NB4 (cell line): ENCODE measurements at regions not wholly inside any gene's neighbourhood (a gene's known extent, or its start where the extent isn't known, plus 50 kb on each side); places are given as distances from the start of the nearest gene placed in this dataset.

ENCODE experiments used
- CTCF ChIP-seq: IDR thresholded peaks from one replicate; pipeline ENCODE4 v1.5.1; 2012; ENCODE audit warnings: low read depth, low read length
- POLR2A ChIP-seq: IDR thresholded peaks from 2 replicates; pipeline ENCODE4 v1.6.1; 2011; ENCODE audit warnings: mild to moderate bottlenecking; ENCODE audit not compliant: insufficient read length; ENCODE audit errors: extremely low read depth

GRCh38 chr10:2929480-2930258 lies 137.7 kb upstream of the PFKP start:
- TF ChIP-seq CTCF (no peak), POLR2A (no peak)
